ENCODE measurements at regions not wholly inside any gene's neighbourhood (a gene's known extent, or its start where the extent isn't known, plus 50 kb on each side); places are given as distances from the start of the nearest gene placed in this dataset.

DNA sequence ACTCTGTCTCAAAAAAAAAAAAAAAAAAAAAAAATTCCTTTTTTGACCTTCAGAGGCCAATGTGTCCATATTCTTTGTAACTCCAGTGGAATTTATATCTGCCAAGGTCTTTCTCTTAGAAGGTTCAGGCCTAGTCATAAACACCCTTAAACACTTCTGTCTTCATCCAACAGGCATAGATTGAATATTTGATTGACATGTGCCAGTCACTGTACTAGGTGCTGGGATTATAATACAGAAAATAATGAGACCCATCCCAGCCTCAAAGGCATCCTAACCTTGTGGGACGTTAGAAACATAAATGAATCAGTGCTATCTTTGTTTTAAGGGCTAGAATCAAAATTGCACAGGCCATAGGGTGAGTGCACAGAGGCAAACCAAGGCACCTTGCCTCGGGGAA, 62.9 kb upstream of the SERBP1 start (continued):
- TF ChIP-seq ZNF274 (IDR thresholded peaks at IDR 0.05; ENCODE audit: low read length): no peak
- no peak for TF ChIP-seq ZNF274 (tag by site-specific recombination; IDR thresholded peaks at IDR 0.05; ENCODE audit: borderline replicate concordance)
- TF ChIP-seq, protein P1, sequence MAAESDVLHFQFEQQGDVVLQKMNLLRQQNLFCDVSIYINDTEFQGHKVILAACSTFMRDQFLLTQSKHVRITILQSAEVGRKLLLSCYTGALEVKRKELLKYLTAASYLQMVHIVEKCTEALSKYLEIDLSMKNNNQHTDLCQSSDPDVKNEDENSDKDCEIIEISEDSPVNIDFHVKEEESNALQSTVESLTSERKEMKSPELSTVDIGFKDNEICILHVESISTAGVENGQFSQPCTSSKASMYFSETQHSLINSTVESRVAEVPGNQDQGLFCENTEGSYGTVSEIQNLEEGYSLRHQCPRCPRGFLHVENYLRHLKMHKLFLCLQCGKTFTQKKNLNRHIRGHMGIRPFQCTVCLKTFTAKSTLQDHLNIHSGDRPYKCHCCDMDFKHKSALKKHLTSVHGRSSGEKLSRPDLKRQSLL (tag by site-specific recombination; IDR thresholded peaks at IDR 0.05): no peak
- TF ChIP-seq ZNF184 (tag by site-specific recombination; IDR thresholded peaks at IDR 0.05): no peak
- TF ChIP-seq KLF10 (tag by site-specific recombination; IDR thresholded peaks at IDR 0.05): no peak
- TF ChIP-seq BCL11B (tag by site-specific recombination; IDR thresholded peaks at IDR 0.05; ENCODE audit: low read depth): no peak
- no peak for TF ChIP-seq EGR2 (tag by site-specific recombination; IDR thresholded peaks at IDR 0.05; ENCODE audit: low read depth)

- Histone ChIP-seq H3K27ac (ENCODE audit: extremely low read depth, low read depth, low read length) (no peak overlapping the region), H3K9me3 (ENCODE audit: control insufficient read depth, insufficient read depth, low read depth, low read length) (no peaks in the 10 kb centered on the region), H3K4me1 (ENCODE audit: control insufficient read depth, insufficient read depth, low read length) (no peaks in the 10 kb centered on the region), H3K4me3 (ENCODE audit: low read depth, low read length) (no peak overlapping the region), H3K36me3 (ENCODE audit: control insufficient read depth in 2 of 2, insufficient read depth in 1 of 2, low read length in 2 of 2) (no peaks in the 10 kb centered on the region)
- ChIA-PET CTCF (no interaction called here), POLR2A (no interaction called here)
- TF ChIP-seq ZSCAN30 (tag by site-specific recombination; IDR thresholded peaks at IDR 0.05): no peak
- TF ChIP-seq ZNF513 (tag by site-specific recombination; IDR thresholded peaks at IDR 0.05): no peak
- TF ChIP-seq ZNF510 (tag by site-specific recombination; IDR thresholded peaks at IDR 0.05; ENCODE audit: insufficient replicate concordance): no peak
- no peak for TF ChIP-seq ZXDB (tag by site-specific recombination; IDR thresholded peaks at IDR 0.05)
- no peak for TF ChIP-seq ZNF416 (tag by site-specific recombination; IDR thresholded peaks at IDR 0.05)
- no peak for TF ChIP-seq ZNF394 (tag by site-specific recombination; IDR thresholded peaks at IDR 0.05; ENCODE audit: borderline replicate concordance)
Observed at GRCh38 chr1:67495327-67495726, 65.1 kb upstream of the SERBP1 start.

DNA sequence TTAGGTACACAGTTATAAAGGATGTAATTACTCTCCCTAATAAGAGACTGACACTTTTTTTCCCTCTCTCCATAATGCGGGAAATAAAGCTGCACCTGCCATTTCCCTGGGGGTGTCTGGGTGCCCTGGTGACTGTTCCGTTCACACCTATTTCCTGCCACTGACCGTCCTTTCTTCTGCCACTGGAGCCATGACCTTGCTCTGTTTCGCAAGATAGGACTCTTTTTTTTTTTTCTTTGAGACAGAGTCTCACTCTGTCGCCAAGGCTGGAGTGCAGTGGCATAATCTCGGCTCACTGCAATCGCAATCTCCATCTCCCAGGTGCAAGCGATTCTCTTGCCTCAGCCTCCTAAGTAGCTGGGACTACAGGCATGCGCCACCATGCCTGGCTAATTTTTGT, 66.1 kb upstream of the SERBP1 start:
- POLR2A ChIA-PET: interaction anchor here (0.6 kb wide), 1 partner anchor 492 kb away, joined by 3 read pairs; no protein-coding TSS in a partner anchor
- Histone ChIP-seq H3K4me3 (ENCODE audit: low read depth, low read length) (no peak overlapping the region), H3K9me3 (ENCODE audit: control insufficient read depth, insufficient read depth, low read depth, low read length) (no peaks in the 10 kb centered on the region), H3K36me3 (ENCODE audit: control insufficient read depth in 2 of 2, insufficient read depth in 1 of 2, low read length in 2 of 2) (no peaks in the 10 kb centered on the region), H3K4me1 (ENCODE audit: control insufficient read depth, insufficient read depth, low read length) (no peaks in the 10 kb centered on the region), H3K27ac (ENCODE audit: extremely low read depth, low read depth, low read length) (no peak overlapping the region)
- CTCF ChIA-PET: interaction anchor here (0.5 to 1.0 kb wide), 4 partner anchors 50 to 1000 kb away, joined by 3 read pairs; no protein-coding TSS in a partner anchor
- no peak for TF ChIP-seq ZNF311 (tag by site-specific recombination; IDR thresholded peaks at IDR 0.05; ENCODE audit: borderline replicate concordance)
- TF ChIP-seq ZNF302 (tag by site-specific recombination; IDR thresholded peaks at IDR 0.05; ENCODE audit: low read depth): no peak
- TF ChIP-seq ZNF426 (tag by site-specific recombination; IDR thresholded peaks at IDR 0.05): no peak
- TF ChIP-seq FEZF1 (tag by site-specific recombination; IDR thresholded peaks at IDR 0.05): no peak
- TF ChIP-seq ZNF239 (tag by site-specific recombination; IDR thresholded peaks at IDR 0.05): no peak
- no peak for TF ChIP-seq ZNF10 (tag by site-specific recombination; IDR thresholded peaks at IDR 0.05)
- TF ChIP-seq ZNF274 (IDR thresholded peaks at IDR 0.05; ENCODE audit: low read length): no peak
- no peak for TF ChIP-seq ZNF274 (tag by site-specific recombination; IDR thresholded peaks at IDR 0.05; ENCODE audit: borderline replicate concordance)
- TF ChIP-seq ZNF521 (tag by site-specific recombination; IDR thresholded peaks at IDR 0.05): no peak
- TF ChIP-seq ZNF169 (tag by site-specific recombination; IDR thresholded peaks at IDR 0.05): no peak
- TF ChIP-seq ZEB2 (tag by site-specific recombination; IDR thresholded peaks at IDR 0.05): no peak
- no peak for TF ChIP-seq SETDB1 (IDR thresholded peaks at IDR 0.05; ENCODE audit: insufficient read length, low read length)
- TF ChIP-seq TCF7L2 (IDR thresholded peaks at IDR 0.05; ENCODE audit: borderline replicate concordance, low read depth, low read length): no peak
- TF ChIP-seq SCRT1 (tag by site-specific recombination; IDR thresholded peaks at IDR 0.05; ENCODE audit: borderline replicate concordance): no peak
- TF ChIP-seq ZNF112 (tag by site-specific recombination; IDR thresholded peaks at IDR 0.05): no peak
- no peak for TF ChIP-seq PRDM4 (tag by site-specific recombination; IDR thresholded peaks at IDR 0.05)
- no peak for TF ChIP-seq ZSCAN4 (tag by site-specific recombination; IDR thresholded peaks at IDR 0.05)
- no peak for TF ChIP-seq ZNF37A (tag by site-specific recombination; IDR thresholded peaks at IDR 0.05)
- no peak for TF ChIP-seq ZNF394 (tag by site-specific recombination; IDR thresholded peaks at IDR 0.05; ENCODE audit: borderline replicate concordance)

All from HEK293 (cell line).